Left ventricle myocardium inferior (tissue), 1 donor: ENCODE measurements at regions not wholly inside any gene's neighbourhood (a gene's known extent, or its start where the extent isn't known, plus 50 kb on each side); places are given as distances from the start of the nearest gene placed in this dataset.
A peak's percentile ranks its signal among the peaks of the same experiment; 100 is the strongest.

Experiments used
- DNase-seq: peaks from one replicate; pipeline ENCODE4 v3.0.0-alpha.2; 2020
- H3K27ac ChIP-seq: fragments of 200-600 bp; replicated peaks from 2 replicates; pipeline ENCODE4 v1.8.0; 2021
- H3K27me3 ChIP-seq: fragments of 200-600 bp; 2 replicates; pipeline ENCODE4 v1.8.0; 2021; ENCODE audit warnings: low read depth
- H3K36me3 ChIP-seq: fragments of 200-600 bp; 2 replicates; pipeline ENCODE4 v1.8.0; 2021
- H3K4me1 ChIP-seq: fragments of 200-600 bp; 2 replicates; pipeline ENCODE4 v1.8.0; 2021
- H3K4me3 ChIP-seq: fragments of 200-600 bp; 2 replicates; pipeline ENCODE4 v1.8.0; 2021; ENCODE audit warnings: mild to moderate bottlenecking, moderate library complexity
- H3K9me3 ChIP-seq: fragments of 200-600 bp; replicated peaks from 2 replicates; pipeline ENCODE4 v1.8.0; 2021
- intact Hi-C: fragments of 100-400 bp; cut with micrococcal nuclease; formaldehyde crosslinking; loops from one replicate; pipeline ENCODE4 v1.11.0; 2022
- TF ChIP-seq, protein P1 (sequence below): fragments of 200-600 bp; IDR thresholded peaks from 2 replicates; pipeline ENCODE4 v1.8.0; 2021; ENCODE audit warnings: antibody characterized with exemption, mild to moderate bottlenecking, borderline replicate concordance
- donor health status: DM: no; HTN: yes; CAD: no; lungs with severe emphysema.

DNA sequence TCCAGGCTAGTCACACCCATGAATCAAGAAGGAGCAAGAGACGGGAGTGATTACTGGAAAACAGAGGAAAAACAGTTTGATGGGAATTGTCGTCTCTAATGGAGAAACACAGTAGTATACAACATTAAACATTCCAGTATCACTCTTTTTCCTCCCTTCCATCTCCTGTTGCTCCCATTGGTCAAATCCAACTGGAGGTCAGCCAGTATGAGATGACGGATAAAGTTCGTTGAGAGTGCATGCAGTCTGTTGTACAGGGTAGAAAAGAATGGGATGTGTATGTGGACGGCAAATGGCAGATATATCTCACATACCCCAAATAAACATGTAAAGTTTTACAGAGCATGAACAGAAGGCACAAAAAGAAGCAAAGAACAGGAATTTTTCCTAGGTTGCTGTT lies 221.9 kb upstream of the TNP1 start:
- Histone ChIP-seq H3K4me3 (no peak overlapping the region), H3K36me3 (no peaks in the 10 kb centered on the region), H3K9me3 (no peaks in the 10 kb centered on the region), H3K27ac (no peak overlapping the region), H3K27me3 (no peaks in the 10 kb centered on the region), H3K4me1 (peaks cover 8% of the 10 kb centered on the region)
- DNase-seq = no peak
- TF ChIP-seq, protein P1, sequence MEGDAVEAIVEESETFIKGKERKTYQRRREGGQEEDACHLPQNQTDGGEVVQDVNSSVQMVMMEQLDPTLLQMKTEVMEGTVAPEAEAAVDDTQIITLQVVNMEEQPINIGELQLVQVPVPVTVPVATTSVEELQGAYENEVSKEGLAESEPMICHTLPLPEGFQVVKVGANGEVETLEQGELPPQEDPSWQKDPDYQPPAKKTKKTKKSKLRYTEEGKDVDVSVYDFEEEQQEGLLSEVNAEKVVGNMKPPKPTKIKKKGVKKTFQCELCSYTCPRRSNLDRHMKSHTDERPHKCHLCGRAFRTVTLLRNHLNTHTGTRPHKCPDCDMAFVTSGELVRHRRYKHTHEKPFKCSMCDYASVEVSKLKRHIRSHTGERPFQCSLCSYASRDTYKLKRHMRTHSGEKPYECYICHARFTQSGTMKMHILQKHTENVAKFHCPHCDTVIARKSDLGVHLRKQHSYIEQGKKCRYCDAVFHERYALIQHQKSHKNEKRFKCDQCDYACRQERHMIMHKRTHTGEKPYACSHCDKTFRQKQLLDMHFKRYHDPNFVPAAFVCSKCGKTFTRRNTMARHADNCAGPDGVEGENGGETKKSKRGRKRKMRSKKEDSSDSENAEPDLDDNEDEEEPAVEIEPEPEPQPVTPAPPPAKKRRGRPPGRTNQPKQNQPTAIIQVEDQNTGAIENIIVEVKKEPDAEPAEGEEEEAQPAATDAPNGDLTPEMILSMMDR = no peak
- intact Hi-C loops = no loop called here

DNA sequence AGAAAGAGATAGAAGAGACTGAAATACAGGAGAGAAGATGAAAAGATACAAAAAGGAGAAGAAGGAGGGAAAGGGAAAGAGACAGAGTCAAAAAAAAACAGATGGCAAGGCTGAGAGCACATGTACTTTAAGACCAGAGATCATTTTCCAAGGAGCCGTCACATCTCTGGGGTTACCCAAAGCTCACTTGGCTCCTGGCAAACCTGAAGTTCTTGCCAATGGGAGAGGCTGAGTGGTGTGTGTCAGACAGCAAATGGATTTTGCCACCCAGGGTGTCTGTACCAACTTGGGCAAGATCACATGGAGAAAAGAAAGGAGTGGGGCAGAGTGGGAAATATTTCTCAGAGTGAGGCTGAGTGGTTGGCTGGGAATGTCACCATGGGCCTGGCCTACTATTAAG lies 219.3 kb upstream of the TNP1 start:
- Histone ChIP-seq H3K4me1 (peaks cover 34% of the 10 kb centered on the region), H3K9me3 (no peaks in the 10 kb centered on the region), H3K27ac (no peak overlapping the region), H3K4me3 (no peak overlapping the region), H3K27me3 (no peaks in the 10 kb centered on the region), H3K36me3 (no peaks in the 10 kb centered on the region)
- no peak for DNase-seq
- TF ChIP-seq, protein P1 = no peak
- intact Hi-C loops = no loop called here

DNA sequence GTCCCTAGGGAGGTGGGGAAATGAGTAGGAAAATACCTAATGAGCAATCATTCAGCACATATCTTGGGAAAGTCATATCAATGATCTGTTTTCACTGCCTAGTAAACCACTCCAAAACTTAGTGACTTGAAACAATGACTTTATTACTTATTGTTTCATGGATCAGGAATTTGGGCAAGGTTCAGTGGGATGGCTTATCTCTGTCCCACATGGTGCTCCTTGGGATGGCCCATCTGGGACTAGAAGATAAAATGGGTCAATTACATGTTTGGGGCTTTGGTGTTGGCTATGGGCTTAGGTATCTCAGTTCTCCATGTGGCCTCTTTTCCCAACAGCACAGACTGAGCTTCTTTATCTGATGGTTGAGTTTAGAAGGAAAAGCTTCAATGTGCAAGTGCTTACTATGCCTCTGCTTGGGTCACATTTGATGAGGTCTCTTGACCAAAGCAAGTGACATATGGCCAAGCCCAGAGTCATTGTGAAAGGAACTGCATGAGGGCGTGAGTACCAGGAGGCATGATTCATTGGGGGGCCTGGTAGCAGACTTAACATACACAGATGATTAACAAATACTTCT lies 218.1 kb upstream of the TNP1 start:
- TF ChIP-seq, protein P1 = no peak
- Histone ChIP-seq H3K9me3 (no peaks in the 10 kb centered on the region), H3K27ac (no peak overlapping the region), H3K36me3 (no peaks in the 10 kb centered on the region), H3K4me3 (no peak overlapping the region), H3K27me3 (no peaks in the 10 kb centered on the region), H3K4me1 (peaks cover 37% of the 10 kb centered on the region)
- DNase-seq = no peak
- intact Hi-C loops = no loop called here

DNA sequence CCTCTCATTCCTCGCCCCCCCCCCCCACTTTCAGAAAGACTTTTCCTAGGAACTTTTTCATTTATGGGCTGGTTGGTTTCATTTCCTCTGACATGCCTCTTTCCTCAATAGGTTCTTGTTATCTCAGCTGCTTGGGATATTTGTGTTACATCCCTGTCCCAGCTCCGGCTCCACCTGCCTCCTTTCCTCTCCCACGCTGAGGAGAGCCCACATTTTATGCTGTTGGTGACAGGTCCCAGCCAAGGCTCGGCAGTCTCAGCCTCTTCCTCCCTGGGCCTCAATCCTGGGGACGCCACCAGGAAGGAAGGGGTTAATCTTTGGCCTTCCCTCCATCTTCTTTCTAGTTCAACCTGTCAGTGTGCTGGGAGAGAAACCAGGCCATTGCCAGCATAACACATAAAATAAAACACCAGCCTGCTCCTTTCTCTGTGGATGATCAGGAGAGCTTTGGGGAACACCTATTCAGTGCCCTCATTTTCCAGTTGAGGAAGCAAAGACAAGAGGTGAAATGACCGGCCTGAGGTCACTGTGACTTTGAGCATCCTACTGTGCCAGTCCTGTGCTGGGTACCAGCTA lies 216.9 kb upstream of the TNP1 start:
- H3K9me3 ChIP-seq = no peaks in the 10 kb centered on the region
- H3K27ac ChIP-seq = peak overlapping the region; percentile 85
- TF ChIP-seq, protein P1 = no peak
- H3K4me3 ChIP-seq = no peak overlapping the region
- intact Hi-C loops = no loop called here
- no peak for DNase-seq
- no peaks in the 10 kb centered on the region for H3K27me3 ChIP-seq
- no peaks in the 10 kb centered on the region for H3K36me3 ChIP-seq
- peaks cover 37% of the 10 kb centered on the region for H3K4me1 ChIP-seq

DNA sequence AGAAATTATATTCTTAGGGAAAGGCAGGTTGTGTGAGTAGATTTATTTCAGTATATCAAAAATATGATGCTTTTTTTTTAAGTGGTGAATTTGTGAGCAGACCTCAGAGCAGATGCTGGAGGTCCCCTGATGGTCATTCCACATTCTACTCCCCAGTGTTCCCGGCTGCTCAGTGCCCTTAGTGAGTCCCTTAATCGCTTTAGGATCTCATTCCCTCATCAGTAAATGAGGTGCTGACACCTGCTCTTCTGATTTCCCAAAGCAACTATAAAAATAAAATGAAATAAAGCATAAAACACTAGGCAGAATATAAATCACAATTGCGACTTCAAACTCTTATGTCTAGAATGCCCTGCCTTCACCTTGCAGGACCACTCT lies 216.2 kb upstream of the TNP1 start:
- no peak for DNase-seq
- peak overlapping the region; percentile 85 for H3K27ac ChIP-seq
- no peak overlapping the region for H3K4me3 ChIP-seq
- no peaks in the 10 kb centered on the region for H3K9me3 ChIP-seq
- TF ChIP-seq, protein P1 = no peak
- peaks cover 37% of the 10 kb centered on the region for H3K4me1 ChIP-seq
- H3K36me3 ChIP-seq = no peaks in the 10 kb centered on the region
- intact Hi-C loops = no loop called here
- H3K27me3 ChIP-seq = no peaks in the 10 kb centered on the region
